HG02678 (cell line): ENCODE measurements at regions not wholly inside any gene's neighbourhood (a gene's known extent, or its start where the extent isn't known, plus 50 kb on each side); places are given as distances from the start of the nearest gene placed in this dataset.

Experiments used
- ATAC-seq: cut with Tn5 transposase; IDR thresholded peaks from one replicate; pipeline ENCODE4 v1.9.1; 2021; ENCODE audit warnings: mild to moderate bottlenecking, moderate library complexity; ENCODE audit not compliant: unreplicated experiment

DNA sequence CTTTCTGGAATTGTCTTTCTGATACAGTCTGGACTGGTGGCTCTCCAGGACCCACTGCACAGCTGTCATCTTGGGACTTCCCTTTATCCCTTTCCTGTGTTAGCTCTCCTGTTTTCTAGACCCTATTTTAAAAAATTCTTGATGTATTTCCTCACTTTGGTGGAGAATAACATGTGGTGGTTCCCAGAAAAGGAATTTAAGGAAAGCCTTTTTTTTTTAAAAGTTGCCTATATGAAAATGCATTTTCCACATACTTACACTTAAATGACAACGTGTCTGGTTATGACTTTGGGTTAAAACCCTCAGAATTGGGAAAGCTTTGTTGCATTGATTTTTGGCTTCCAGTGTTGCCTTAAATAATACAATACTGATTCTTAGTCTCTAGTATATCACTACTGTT lies 400.7 kb downstream of the TMEM135 start:
- no peak for ATAC-seq

DNA sequence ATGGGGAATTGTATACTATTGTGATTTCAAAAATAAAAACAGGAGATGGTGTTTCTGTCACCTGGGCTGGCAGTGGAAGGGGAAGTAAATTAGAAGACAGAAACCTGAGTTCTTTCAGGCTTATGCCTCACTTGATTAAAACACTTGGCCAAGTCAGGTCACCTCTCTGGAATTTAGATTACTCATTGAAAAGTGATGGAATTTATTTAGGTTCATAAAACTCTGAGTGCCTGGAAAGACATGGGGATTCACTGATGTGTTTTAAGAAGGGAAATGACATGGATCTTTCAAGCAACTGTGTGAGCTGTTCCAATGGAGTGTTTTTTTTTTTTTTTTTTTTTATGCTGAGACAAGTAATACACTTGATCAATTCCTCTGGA lies 400.1 kb downstream of the TMEM135 start:
- no peak for ATAC-seq

DNA sequence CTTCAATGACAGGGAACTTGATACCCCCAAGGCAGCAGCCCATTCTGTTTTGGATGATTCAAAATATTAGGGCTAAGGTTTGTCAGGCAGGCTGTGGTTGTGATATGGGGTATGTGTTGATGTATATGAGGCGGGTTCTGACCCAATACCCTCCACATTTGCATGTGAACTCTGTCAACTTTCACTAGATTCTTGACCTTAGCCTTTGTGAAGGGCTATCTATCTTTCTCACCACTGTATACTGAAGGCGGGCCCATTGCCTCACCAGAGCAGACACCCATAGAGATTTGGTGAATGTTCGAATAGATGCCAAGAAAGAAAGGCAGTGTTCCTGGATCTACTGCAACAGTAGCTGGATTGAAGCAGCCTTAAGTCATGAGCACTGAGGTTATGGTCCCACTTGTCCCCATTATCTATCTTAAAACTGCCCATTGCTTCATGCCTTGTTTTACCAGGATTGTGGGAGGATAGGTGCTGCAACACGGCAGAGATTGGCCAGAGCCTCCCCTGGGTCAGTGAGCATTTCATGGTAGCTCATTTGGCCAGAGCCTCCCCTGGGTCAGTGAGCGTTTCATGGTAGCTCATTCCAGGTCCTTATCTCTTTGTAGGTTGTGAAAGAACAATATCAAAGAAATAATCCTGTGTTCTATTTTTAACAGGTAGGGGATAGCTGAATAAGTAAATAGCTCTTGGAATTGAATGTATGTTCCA lies 399.6 kb downstream of the TMEM135 start:
- no peak for ATAC-seq

DNA sequence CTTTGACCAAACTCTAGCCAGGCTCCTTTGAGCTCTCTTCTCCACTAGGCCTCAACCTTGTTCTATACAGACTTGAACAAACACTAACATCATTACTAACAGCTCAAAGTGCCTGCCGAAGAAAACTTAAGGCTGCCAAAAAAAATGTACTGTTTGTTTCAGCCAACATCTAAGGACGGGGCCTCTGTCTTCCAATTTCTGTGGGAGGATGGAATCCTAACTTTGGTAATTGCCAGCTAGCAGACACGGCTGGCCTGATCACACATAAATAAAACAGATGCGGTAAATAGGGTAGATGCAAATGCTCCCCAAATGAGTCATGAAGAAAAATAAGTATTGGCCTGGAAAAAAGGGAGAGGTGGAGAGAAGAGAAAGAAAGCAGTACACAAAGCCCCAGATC lies 394.3 kb downstream of the TMEM135 start:
- ATAC-seq, result no peak

DNA sequence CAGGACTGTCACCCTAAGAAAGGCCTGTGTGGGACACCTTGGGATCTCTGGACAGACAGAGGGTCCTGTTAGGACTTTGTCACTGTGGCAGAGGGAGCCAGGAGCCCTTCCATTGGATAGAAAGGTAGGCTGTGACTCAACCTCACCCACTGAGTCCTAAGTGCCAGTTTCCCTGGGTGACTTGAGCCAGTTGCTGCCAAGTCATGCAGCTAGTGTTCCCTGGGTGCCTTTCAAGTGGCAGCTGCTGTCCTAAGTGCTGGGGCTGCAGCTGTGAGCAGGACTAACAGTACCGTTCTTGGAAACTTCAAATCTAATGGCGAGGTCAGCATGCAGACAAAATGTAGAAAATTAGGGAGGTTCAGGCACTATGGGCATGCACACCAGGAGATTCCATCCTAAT lies 393.7 kb downstream of the TMEM135 start:
- ATAC-seq, result no peak

DNA sequence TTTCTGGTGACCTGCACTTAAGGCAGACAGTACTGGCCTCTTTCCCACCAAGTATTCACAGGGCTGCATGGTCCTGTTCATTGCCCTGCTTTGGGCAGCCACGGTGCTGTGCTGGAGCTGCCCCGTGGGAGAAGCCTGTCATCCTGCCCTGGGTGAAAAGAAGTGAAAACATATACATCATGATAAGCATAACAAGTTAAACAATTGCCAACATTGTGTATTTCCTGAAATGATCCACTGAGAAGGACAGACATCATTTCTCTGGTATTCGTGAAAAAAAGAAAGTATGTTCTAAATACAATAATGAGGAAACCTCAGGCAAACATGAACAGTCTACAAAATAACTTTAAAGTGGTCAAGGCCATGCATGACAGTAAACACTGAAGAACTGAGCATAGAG lies 393.1 kb downstream of the TMEM135 start:
- ATAC-seq, result no peak

DNA sequence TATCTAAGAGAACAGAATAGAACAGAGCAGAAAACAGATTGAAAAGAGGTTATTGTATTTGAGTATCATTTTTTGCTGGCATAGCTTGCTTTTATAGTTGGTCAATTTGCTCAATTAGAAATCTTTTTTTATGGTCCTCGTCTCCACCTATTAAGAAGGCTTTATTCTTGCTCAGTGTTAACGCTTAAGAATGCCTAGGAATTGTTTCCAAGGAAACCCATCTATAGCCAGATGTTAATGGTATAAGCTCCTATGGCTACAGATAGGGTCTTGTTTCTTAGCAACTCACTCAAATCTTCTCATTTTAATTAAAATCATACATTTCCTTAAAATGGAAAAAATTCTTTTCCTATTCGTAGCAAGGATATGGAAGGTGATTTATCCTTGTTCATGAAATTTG lies 392.3 kb downstream of the TMEM135 start:
- ATAC-seq, result no peak

DNA sequence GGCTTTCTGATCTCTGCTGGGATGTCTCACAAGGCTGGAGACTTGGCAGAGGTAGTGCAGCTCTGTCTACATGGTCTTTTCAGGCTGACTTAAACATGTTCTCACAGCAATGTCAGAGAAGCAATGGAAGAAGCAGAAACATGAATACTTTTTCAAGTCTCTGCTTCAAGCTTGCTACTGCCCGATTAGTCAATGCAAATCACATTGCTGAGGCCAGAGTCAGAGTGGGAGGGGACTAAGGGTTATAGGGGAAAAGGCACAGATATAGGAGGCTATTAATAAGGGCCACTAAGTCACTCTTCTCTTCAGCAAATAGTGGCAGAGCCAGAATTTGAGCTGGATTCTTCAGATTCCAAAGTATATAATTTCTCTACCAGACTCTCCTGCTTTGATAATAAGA lies 390.5 kb downstream of the TMEM135 start:
- ATAC-seq, result no peak

DNA sequence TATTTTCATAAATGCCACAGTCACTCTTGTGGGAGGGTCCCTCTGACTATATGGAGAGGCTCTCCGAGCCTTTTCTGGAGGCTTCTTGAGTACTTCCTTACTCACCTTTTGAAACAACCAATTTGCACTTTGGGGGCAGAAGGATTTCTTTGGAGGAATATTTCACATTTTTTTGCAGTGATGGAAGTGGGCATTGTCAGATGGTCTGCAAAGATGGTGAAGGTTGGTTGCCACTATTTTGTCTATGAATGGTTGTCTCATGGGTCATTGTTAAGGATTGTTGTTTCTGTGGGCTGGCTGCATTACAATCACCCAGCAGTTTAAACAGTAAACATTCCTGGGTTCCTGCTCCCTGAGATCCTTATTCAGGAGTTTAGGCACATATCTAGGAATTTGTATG lies 388.2 kb downstream of the TMEM135 start:
- ATAC-seq, result no peak

DNA sequence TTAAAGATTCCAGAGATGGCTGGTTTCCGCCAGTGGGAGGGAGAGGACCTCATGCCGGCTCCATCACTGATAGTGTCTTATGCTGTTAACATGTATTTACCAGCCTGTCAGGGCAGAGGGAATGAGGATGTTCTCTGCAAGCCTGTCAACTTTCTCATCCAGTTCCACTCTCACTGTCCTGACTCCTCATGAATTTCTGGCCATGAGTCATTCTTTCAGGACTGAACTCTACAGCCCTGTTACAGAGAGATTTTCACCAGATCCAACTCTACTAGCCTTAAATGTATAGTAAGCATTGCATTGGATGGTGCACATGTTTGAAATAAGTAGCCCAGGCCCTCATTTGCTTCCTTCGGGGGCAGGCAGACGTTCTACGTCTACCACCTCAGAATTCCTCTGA lies 387.7 kb downstream of the TMEM135 start:
- no peak for ATAC-seq

DNA sequence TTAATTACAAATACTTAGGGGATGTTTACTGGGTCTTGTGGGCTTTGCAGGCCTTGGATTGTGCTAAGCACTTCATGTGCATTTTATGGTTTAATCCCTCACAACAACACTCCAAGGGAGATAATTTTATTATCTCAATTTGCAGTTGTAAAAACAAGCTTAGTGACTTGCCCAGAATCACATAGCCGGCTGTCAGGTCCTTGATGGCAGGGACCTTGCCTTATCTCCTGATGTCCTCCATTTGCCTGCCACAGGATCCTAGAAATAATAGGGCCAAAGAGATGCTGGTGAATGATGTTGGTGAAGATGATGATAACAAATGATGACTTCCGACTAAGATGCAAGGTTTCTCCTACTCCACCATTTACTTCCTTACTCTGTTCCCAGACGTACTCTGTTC lies 385.4 kb downstream of the TMEM135 start:
- ATAC-seq, result no peak

DNA sequence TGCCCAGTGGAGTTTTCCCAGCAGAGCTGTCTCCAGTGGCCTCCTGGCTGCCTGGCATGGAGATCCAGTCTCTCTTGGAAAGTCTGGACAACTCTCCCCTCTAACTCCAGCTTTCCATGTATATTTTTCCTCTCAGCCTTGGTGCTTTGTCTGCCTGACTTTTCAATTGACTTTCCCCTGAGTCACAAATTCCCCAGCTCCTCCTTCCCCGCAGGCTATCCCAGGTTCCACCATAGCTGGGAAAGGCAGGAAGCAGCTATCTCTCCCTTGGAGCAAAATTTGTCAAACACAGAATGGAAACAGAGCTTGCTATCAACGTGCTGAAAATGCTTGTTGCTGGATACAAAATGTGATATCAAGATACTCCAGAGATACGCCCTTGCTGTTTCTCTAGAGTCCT lies 384.8 kb downstream of the TMEM135 start:
- ATAC-seq, result no peak

DNA sequence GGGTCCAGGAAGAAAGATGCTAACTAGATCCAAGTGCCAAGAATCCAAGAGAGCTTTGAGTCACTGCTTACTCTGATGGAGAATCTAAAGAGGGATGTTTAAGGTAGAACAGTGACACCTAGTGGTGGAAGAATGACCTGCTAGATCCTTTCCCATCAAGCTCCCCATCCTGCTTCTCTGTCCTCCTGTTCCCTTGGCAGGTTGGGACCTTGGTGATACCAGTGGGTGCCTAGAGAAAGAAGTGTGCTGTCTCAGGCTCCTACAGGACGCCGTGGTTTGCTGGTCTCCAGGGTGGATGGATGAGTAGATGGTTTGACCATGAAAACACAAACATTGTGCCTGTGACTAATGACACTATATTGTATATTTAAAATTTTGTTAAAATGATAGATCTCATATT lies 383.7 kb downstream of the TMEM135 start:
- peak; percentile 85 for ATAC-seq

DNA sequence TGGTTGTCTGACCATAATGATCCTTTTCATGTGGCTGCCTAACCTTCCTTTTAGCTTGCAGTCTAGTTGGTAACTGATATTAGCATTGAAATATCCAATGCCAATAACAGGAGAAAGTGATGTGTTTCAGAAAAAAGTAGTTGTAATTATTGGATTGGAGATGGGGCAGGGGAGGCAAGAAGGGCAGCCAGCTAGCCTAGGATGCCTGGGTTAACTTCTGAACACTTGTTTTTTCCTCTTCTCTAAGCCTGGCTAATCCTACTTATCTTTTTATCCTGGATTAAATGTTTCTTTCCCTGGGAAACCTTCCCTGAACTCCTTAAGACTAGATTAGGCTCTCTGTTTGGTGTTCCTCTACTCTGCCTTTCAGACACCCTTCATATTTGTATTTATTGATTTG lies 380.2 kb downstream of the TMEM135 start:
- no peak for ATAC-seq

DNA sequence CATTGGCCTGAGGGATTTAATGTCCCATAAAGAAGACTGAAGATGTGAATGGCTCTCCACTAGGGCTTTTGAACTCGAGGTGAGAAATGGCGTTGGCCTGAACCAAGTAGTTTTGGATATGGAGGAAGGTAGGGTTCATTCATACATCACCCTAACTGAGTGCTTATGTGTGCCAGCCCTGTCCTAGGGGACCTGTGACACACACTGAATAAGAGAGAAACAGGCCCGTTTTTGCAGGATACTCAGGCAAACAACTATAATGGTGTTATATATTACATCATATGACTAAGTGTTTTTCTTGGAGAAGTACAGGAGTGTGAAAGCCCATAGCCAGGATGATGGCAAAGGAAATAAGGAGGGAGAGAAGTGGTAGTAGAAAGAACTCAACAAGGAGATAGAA lies 368.1 kb downstream of the TMEM135 start:
- no peak for ATAC-seq

DNA sequence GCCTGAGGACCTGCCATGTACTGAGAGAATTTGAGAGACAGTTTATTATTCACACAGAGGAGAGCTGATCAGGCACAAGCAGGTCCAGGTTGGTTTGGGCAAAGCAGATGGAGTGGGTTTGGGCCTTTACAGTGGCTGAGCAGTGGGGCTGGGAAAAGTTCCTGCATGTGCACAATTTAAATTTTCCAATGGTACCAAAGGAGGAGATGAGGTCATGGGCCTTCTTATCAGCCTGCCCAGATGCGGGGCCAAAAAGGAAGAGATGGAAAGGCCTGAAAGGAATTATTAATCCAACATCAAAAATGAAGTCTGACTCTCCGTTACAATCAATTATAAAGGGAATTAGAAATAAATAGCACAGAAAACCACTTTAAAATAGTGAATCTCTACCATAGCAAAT lies 367.6 kb downstream of the TMEM135 start:
- no peak for ATAC-seq

DNA sequence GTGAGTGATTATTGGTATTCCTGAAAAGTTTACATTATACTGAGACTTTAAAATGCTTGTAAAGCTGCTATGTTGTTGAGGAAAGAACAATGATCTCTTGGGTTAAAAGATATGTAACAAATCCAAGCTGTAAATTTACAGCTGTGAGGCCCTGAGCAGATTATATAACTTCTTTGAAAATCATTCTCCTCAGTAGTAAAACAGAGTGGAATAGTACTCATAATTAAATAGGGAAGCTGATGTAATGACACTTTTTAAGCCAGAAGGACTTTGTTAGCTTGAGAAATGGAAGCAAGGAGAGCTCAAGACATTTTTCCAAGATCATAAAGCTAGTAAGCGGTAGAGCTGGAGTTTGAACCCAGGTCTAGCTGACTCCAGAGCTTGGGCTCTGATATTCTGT lies 363.9 kb downstream of the TMEM135 start:
- no peak for ATAC-seq

DNA sequence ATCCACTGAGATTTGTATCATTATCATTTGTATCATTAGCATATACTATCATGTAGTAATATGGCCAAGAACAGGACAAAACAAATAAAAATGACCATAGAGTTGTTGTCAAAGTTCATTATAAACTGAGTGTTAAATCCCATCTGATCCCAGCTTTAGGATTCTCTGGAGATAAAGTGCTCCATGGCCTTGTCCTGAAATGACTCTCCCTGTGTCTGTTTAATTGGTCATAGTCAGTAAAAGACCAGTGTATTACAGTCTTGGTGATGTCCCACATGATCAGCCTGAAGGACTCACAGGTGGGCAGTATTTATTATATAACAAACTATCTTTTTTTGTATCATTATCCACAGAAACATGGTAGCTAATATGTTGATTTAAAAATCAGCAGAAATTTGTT lies 361.6 kb downstream of the TMEM135 start:
- ATAC-seq, result no peak

DNA sequence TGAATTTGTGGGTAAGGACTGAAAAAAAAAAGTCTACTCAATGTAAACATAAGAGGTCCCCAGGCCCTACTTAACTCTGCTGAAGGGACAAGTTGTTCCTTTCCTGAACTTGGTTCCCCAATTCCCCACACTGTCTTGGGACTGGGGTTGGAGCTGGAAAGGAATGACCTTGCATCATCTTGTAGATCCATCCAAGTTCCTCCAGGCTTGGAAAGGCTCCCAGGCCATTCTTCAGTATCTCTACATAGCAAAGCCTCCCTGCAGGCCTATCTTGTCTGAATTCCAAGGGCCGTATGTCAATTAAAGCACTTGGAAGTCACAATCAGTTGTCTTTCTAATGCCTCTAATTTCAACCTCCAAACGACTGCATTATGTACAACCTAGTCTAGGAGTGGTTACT lies 361.2 kb downstream of the TMEM135 start:
- ATAC-seq, result no peak

DNA sequence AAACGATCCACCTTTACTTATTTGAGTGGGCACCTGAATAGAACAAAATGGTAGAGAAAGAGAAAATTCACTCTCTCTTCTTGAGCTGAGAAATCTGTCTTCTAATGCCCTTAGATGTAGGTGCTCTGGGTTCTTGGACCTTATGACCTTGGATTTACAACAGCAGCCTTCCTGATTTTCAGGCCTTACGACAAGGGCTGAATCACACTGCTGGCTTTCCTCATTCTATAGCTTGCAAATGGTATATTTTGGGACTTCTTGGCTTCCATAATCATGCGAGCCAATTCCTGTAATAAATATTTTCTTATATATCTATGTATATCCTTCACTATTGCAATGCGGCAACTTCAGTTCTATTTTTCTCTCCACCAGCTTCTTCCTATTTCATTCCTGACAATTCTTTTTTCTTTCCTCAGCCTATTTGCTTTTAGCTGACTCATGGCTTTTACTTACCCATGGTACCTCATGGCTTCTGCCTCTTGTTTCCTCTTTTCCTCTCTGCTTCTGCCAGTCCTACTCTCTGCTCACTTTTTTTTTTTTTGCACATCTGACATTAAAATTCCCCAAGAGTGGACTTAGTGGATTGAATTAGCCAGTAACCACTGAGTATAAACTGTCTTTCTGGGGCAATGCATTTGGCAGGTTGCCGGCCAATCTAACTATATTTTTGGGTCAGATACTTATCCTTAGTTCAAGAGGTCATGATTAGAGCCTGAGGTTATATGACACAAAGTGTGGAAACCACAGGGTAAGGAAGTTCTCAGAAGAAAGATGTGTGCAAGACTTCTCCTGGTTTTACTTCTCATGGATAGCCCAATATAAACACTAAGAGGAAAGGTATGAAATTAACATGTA lies 359.5 kb downstream of the TMEM135 start:
- no peak for ATAC-seq

DNA sequence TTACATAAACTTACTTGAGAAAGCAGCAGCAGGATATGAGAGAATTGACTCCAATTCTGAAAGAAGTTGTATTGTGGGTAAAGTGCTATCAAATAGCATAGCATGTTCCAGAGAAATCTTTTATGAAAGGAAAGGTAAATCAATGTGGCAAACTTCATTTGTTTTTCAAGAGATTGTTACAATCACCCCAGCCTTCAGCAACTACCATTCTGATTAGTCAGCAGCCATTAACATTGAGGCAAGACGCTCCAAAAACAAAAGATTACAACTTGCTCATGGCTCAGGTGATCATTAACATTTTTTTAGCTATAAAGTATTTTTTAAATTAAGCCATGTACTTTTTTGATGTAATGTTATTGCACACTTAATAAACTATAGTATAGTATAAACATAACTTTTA lies 357.2 kb downstream of the TMEM135 start:
- ATAC-seq, result no peak

DNA sequence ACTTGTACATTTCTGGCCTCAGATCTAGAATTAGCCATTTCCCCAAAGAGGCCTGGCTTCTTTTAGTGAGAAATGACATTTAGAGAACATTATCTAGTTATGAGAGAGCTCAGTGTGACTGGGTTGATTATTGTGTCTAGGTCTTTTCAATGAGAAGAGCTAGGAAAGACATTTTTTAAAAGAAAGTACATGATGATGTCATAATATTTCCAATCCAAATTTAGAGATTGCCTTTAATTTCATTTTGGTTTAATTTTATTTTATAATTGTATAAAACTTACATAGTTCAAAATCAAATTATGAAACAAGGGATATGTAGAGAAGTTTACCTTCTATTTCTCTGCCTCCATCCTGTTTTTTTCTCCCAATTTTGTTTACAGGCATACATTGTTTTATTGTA lies 354.9 kb downstream of the TMEM135 start:
- ATAC-seq, result no peak

DNA sequence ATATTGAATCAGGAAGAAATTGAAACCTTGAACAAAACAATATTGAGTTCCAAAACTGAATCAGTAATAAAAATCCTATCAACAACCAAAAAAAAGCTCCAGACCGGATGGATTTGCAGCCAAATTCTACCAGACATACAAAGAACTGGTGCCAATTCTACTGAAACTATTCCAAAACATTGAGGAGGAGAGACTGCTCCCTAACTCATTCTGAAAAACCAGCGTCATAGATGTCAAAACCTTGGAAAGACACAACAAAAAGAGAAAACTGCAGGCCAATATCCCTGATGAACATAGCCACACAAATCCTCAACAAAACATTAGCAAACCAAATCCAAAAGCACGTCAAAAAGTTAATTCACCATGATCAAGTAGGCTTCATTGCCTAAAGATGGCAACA lies 353.8 kb downstream of the TMEM135 start:
- ATAC-seq, result no peak
